Heart left ventricle (tissue), 16 donors: ENCODE measurements at regions not wholly inside any gene's neighbourhood (a gene's known extent, or its start where the extent isn't known, plus 50 kb on each side); places are given as distances from the start of the nearest gene placed in this dataset.

Experiments
- ATAC-seq, 4 donors: fragments of 200-7000 bp; cut with Tn5 transposase; one replicate each; pipeline ENCODE4 v1.9.1; 2020 to 2022; ENCODE audit warnings: moderate library complexity in 4 of 4, mild to moderate bottlenecking in 3 of 4, moderate number of reproducible peaks in 1 of 4
- DNase-seq, 5 donors: peaks; one replicate each; pipeline ENCODE4 v3.0.0-alpha.2; 2020
- H3K27ac ChIP-seq, 12 donors: fragments of 200-600 bp; sonication (generic) in 4 of 12; one replicate each; pipeline versions ENCODE4 v1.5.0 to v1.8.0; 2016 to 2022; ENCODE audit warnings: mild to moderate bottlenecking in 2 of 12
- H3K27me3 ChIP-seq, 9 donors: fragments of 200-600 bp; sonication (generic) in 2 of 9; one replicate each; pipeline versions ENCODE4 v1.5.1 to v1.8.0; 2016 to 2022; ENCODE audit warnings: mild to moderate bottlenecking in 3 of 9
- H3K36me3 ChIP-seq, 9 donors: fragments of 200-600 bp; sonication (generic) in 2 of 9; one replicate each; pipeline versions ENCODE4 v1.5.0 to v1.8.0; 2018 to 2022; ENCODE audit warnings: mild to moderate bottlenecking in 2 of 9
- H3K4me1 ChIP-seq, 12 donors: fragments of 200-600 bp; sonication (generic) in 4 of 12; one replicate each; pipeline versions ENCODE4 v1.5.0 to v1.8.0; 2016 to 2022; ENCODE audit warnings: mild to moderate bottlenecking in 3 of 12
- H3K4me3 ChIP-seq, 12 donors: fragments of 200-600 bp; sonication (generic) in 4 of 12; one replicate each; pipeline versions ENCODE4 v1.5.0 to v1.8.0; 2017 to 2022; ENCODE audit warnings: mild to moderate bottlenecking in 9 of 12, moderate library complexity in 4 of 12
- H3K9me3 ChIP-seq, 12 donors: fragments of 200-600 bp; sonication (generic) in 4 of 12; one replicate each; pipeline versions ENCODE4 v1.5.0 to v1.8.0; 2016 to 2022; ENCODE audit warnings: mild to moderate bottlenecking in 1 of 12
- POLR2A ChIP-seq, 2 donors: fragments of 450-650 bp; IDR thresholded peaks; one replicate each; pipeline ENCODE4 v1.6.1; 2017; ENCODE audit warnings: antibody characterized with exemption in 2 of 2, mild to moderate bottlenecking in 2 of 2, moderate library complexity in 2 of 2
- WGBS, 4 donors: extraction: QIAGEN DNeasy Blood & Tissue Kit in 2 of 4; methylation state at CpG; one replicate each; pipeline versions ENCODE4 v1.1.5 to v1.1.7; 2013 to 2018; 5-methylcytosine and 5-hydroxymethylcytosine counted together
- intact Hi-C, 10 donors: fragments of 100-400 bp; cut with DNase I; formaldehyde crosslinking; loops; one replicate each; pipeline versions ENCODE4 v1.11.1 to v1.14.2; 2022
- TF ChIP-seq, protein P1 (sequence below), 12 donors: fragments of 200-600 bp; sonication (generic) in 4 of 12; IDR thresholded peaks; one replicate each; pipeline versions ENCODE4 v1.5.0 to v1.8.0; 2018 to 2022; ENCODE audit warnings: antibody characterized with exemption in 12 of 12, mild to moderate bottlenecking in 5 of 12
- donor health status: ischemic (EF 13 %, LVEDD 7.1; RV severe dilation, severe dysfunction).
- donor health status: healthy with polysubstance abuse.
- donor health status: DM: no; HTN: yes; CAD: no.
- donor health status: DM: no; HTN: no; CAD: no.
- donor health status: ischemic (EF 25% LVEDD 6.9; RV normal size, moderate dysfunction).
- donor health status: ischemic (EF 25% LVEDD 5.7; RV mildly dilated, moderate dysfunction).
- donor health status: healthy.
- donor health status: DM: yes; HTN: yes; CAD: no.
- donor health status: ischemic (EF 35%, LVEDD 5.7; RV mildly dilated, moderate dysfunction).
- donor health status: nonischemic (EF 11% LVEDD 7.7; RV severe dilation, severe dysfunction).
- donor health status: DM: yes; HTN: yes; CAD: no.
- donor health status: PGD.
- donor health status: ischemic (EF 29% LVEDD 5.4; RV normal size, mild dysfunction).
- donor health status: nonischemic (EF 23%, LVEDD 6.1; RV moderate dilation, normal function).

DNA sequence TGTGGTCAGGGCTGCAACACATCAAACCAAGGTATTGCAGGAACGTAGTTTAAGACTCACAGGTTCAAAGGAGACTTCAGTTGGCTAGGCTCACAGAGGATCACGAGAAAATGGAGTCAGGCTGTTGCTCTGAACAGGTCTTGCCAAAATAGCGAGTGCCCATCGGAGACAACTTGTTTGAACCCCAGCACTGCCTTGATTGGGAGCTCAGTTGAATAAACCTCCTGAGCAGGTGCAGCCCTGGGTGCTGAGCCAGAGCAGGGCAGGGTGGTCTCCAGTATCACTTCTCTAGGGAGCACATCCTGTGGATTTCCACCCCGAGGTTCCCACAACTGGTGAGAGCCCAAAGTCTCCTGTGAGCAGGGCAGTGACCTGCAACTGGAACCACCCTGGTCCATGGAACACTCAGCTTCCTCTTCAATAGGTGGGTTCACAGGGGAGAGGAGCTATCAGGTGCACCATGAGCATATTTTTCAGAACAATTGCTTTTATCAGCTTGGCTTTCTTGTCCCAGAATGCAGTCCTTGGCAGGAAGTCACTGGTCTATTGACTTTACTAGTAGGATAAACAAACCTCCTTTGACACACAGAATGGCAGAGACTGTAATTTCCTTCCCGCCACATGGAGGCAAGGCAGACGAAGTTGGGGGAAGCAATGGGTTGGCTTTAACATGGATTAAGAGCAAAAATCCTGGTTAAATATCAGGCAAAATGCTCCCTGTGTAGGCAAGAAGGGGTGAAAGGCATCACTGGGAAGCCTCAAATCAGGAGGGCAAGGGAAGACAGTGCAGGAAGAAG, 267.7 kb upstream of the FOXQ1 start:
- H3K4me1 ChIP-seq, result peaks cover 0 to 8% (median 0%) of the 10 kb centered on the region in 12 donors
- intact Hi-C loops, result no loop called here
- DNase-seq, result no peak
- H3K9me3 ChIP-seq, result no peaks in the 10 kb centered on the region
- TF ChIP-seq, protein P1, sequence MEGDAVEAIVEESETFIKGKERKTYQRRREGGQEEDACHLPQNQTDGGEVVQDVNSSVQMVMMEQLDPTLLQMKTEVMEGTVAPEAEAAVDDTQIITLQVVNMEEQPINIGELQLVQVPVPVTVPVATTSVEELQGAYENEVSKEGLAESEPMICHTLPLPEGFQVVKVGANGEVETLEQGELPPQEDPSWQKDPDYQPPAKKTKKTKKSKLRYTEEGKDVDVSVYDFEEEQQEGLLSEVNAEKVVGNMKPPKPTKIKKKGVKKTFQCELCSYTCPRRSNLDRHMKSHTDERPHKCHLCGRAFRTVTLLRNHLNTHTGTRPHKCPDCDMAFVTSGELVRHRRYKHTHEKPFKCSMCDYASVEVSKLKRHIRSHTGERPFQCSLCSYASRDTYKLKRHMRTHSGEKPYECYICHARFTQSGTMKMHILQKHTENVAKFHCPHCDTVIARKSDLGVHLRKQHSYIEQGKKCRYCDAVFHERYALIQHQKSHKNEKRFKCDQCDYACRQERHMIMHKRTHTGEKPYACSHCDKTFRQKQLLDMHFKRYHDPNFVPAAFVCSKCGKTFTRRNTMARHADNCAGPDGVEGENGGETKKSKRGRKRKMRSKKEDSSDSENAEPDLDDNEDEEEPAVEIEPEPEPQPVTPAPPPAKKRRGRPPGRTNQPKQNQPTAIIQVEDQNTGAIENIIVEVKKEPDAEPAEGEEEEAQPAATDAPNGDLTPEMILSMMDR (IDR thresholded peaks at IDR 0.05), result no peak
- TF ChIP-seq POLR2A (IDR thresholded peaks at IDR 0.05), result no peak
- 64 to 79% (median 68%) methylated on average over 6 to 7 of the region's 7 CpGs for WGBS, 4 donors
- H3K27me3 ChIP-seq, result peaks cover 0 to 41% (median 4%) of the 10 kb centered on the region in 9 donors
- no peak overlapping the region for H3K27ac ChIP-seq
- H3K36me3 ChIP-seq, result no peaks in the 10 kb centered on the region
- H3K4me3 ChIP-seq, result no peak overlapping the region
- no peak for ATAC-seq

DNA sequence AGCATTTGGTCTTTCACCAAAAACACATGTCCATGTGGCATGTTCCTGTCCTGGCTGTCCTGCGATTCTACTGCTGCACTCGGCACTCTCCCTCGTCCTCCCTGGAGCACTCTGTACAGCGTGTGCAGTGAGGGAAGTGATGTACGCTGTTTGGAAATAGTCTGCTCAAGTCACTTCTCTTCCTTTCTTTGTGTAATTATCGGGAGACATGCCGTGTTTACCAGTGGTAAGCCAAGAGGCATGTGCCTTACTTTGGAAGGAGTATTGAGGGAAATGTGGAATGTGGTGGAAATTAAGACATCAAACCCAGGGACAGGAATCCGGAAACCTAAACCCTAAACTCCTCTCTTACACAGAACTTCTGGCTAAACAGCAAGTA, 268.5 kb upstream of the FOXQ1 start:
- Histone ChIP-seq H3K27me3 (peaks cover 0 to 41% (median 4%) of the 10 kb centered on the region in 9 donors), H3K36me3 (no peaks in the 10 kb centered on the region), H3K4me3 (no peak overlapping the region), H3K27ac (no peak overlapping the region), H3K9me3 (no peaks in the 10 kb centered on the region), H3K4me1 (peaks cover 0 to 8% (median 0%) of the 10 kb centered on the region in 12 donors)
- DNase-seq (no peak), ATAC-seq (no peak)
- 70 to 80% (median 78%) methylated on average over 8 of the region's 8 CpGs for WGBS, 4 donors
- intact Hi-C loops, result no loop called here
- TF ChIP-seq POLR2A (IDR thresholded peaks at IDR 0.05), result no peak
- TF ChIP-seq, protein P1 (IDR thresholded peaks at IDR 0.05), result no peak

DNA sequence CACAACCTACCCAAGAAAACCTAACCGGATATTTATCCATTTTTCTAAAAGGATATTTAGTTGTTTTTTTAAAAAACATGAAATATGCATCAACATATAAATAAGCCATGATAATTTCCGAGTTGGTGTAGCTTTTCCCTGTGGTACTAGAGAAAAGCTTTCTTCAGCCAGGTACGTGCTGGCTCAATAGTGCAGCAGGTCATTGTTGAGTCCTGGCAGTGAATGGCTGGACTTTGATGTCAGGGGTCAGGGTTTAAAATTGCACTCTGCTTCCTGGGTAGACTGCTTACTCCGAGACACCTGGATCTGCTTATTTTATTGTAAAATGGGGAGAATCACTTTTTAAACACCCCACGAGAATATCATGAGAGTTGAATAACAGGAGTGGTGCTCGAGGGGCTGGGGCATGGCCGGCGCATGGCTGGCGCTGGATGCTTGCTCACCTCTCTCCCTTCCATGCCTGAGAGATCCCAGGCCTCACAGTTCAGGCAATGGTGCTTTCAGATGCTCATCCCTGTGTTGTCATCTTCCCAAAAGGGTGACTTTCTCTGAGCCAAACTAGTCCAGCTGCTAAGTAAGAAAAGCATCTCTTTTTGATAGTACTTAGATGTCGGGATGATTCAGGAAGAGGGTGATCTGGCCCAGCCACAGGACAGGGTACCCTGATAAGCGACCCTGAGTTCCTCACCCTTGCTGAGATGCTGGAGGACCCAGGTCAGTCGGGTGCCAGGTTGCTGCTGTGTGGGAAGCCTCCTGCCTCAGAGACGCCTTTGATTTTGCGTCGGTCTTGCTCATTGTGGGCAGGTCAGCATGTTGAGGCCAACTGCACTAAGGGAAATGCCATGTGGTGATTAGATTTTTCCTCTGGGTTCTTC, 269.1 kb upstream of the FOXQ1 start:
- DNase-seq (no peak), ATAC-seq (no peak)
- Histone ChIP-seq H3K4me1 (peaks cover 0 to 5% (median 0%) of the 10 kb centered on the region in 12 donors), H3K9me3 (no peaks in the 10 kb centered on the region), H3K36me3 (no peaks in the 10 kb centered on the region), H3K4me3 (no peak overlapping the region), H3K27ac (no peak overlapping the region), H3K27me3 (peaks cover 0 to 41% (median 4%) of the 10 kb centered on the region in 9 donors)
- WGBS, 4 donors, result 85 to 88% (median 85%) methylated on average over 12 to 15 of the region's 15 CpGs
- intact Hi-C loops, result no loop called here
- TF ChIP-seq, protein P1 (IDR thresholded peaks at IDR 0.05), result no peak
- TF ChIP-seq POLR2A (IDR thresholded peaks at IDR 0.05), result no peak

GRCh38 chr6:1040393-1040792, 271.5 kb upstream of the FOXQ1 start:
- Histone ChIP-seq H3K27ac (no peak overlapping the region), H3K4me3 (no peak overlapping the region), H3K9me3 (no peaks in the 10 kb centered on the region), H3K27me3 (peaks cover 0 to 43% (median 4%) of the 10 kb centered on the region in 9 donors), H3K36me3 (no peaks in the 10 kb centered on the region), H3K4me1 (no peaks in the 10 kb centered on the region)
- DNase-seq (no peak), ATAC-seq (no peak)
- intact Hi-C loops, result no loop called here
- TF ChIP-seq, protein P1 (IDR thresholded peaks at IDR 0.05), result no peak
- 66 to 79% (median 77%) methylated on average over 12 of the region's 12 CpGs for WGBS, 4 donors
